ENCODE measurements at regions not wholly inside any gene's neighbourhood (a gene's known extent, or its start where the extent isn't known, plus 50 kb on each side); places are given as distances from the start of the nearest gene placed in this dataset.

DNA sequence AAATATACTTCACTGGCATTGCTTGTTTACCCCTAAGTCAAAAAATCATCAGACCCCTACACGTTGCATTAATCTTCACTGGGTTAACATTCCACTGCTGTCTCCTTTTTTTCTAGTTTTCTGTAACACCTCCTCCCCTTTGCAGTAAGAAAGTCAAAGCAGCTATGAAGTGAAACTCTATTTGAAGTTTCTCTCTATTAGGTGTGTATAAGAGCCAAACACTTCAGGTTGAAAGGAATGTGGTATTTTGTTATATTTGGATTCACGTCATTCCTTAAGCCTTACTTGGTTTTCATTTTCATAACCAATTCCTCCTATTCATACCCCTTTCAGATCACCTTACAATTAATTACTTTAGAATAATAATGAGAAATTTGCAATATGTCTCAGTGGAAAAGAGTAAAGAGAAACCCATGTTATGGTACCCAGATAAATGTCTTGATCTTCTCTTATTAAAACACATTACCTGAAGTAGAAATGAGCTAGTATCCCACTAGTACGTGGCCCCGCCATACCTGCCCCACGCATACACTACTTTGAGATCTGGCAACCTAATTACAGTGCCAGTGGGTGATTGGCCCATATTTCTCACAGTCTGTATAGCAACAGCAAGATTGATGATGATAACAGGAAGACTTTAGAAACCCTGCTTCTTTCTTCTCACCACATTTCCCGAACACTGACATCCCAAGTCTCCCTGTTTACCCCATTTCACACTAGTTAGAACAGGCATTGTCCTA lies 236.4 kb upstream of the RGS6 start:
- DNase-seq, result no peak

GRCh38 chr14:71698027-71698426 lies 234.2 kb upstream of the RGS6 start:
- DNase-seq, result no peak

DNA sequence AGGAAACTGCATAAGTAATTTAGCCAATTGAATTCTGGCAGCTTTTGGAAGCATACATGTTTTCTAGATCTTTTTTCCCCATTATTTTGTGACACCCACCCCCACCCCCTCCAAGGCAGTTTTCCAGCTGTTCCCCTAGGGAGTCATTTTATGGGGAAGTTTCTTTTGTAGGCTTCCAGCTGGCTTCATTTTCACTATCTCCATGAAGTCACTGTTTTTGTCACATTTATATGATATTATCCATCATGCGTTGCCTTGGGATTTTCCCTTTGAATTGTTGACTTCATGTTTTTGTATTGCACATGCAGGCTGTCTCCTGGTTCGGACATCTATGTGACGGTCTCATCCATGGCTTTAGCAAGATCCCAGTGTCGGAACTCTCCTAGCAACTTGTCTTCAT lies 233.6 kb upstream of the RGS6 start:
- no peak for DNase-seq

- no peak for DNase-seq
These were observed 230.2 kb upstream of the RGS6 start for GRCh38 chr14:71701990-71702389.

GRCh38 chr14:71702786-71703185 lies 229.4 kb upstream of the RGS6 start:
- no peak for DNase-seq

GRCh38 chr14:71703477-71703876 lies 228.8 kb upstream of the RGS6 start:
- no peak for DNase-seq

DNA sequence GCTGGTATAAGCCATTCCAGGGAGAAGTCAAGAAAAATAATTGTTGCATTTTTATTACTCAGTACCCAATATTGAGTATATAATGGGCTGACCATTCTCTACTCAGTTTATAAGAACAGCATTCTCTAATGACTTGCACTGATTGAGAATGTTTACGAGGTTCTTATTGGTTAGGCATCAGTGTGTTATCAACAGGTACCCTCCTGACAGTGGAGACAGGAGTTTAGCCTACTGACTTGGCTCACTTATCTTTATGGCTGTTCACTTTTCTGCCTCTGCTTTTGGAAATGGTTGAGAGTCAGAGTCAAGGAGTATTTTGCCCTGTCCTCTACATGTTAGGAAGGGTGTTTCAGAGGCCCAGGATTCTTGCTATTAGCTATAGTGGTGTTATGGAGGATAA lies 228.0 kb upstream of the RGS6 start:
- no peak for DNase-seq

DNA sequence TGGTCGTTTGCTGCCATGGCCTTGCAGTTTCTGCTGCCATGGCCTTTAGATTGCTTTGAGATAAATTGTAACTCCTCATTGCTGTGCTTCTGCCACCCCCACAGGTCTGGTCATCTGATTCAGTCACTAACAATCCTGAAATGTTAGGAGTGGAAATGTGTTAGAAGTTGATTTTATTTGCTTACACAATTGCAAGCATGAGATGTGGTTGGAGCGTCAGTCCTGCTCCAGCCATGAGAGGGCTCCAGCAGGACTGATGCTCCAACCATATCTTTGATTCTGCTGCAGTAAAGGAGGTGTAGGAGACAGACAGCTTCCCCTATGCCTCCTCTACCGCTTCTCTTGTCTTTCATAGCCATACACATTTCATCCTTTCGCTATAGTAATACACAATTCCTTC lies 226.8 kb upstream of the RGS6 start:
- no peak for DNase-seq

GRCh38 chr14:71709076-71709475 lies 223.2 kb upstream of the RGS6 start:
- no peak for DNase-seq

GRCh38 chr14:71709987-71710386 lies 222.2 kb upstream of the RGS6 start:
- no peak for DNase-seq

GRCh38 chr14:71711125-71711524 lies 221.1 kb upstream of the RGS6 start:
- no peak for DNase-seq

DNA sequence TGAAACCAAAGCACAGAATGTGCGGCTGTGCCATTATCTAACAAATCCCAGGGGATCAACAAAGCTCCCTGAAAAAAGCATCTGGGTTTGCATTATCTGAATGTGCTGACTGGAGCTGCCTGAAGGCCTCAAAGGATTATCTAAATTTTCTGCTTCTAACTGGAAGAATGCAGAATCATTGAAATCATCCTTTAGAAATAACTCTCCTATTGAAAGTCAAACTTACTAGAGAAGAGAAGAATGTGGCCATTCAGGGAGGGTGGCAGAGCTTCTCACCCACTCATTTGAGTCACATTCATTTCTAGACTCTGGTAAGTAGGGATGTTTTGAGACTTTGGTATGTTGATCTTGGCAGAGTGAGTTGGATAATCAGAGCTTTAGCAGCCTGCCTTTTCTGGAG lies 220.6 kb upstream of the RGS6 start:
- no peak for DNase-seq

GRCh38 chr14:71712478-71712877 lies 219.8 kb upstream of the RGS6 start:
- DNase-seq, result no peak

- no peak for DNase-seq
These were observed 219.2 kb upstream of the RGS6 start for GRCh38 chr14:71713016-71713415.

DNA sequence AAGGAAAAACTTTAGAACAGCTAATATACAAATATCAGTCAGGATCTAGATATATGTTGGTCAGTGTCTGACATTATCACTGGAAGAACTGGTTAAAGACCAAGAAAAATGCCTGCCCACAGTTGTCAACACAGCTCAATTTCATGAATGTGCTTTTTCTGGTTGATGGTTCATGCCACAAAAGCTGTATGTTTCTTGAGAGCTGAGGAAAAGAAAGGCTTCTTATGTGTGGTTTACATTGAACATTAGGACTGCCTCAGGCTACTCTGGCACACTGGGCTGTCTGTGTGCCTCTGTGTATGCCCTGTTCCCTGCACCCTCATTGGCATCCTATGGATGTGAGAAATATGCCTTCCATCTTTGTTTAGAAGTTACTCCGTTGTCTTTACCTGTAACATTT lies 218.8 kb upstream of the RGS6 start:
- no peak for DNase-seq

DNA sequence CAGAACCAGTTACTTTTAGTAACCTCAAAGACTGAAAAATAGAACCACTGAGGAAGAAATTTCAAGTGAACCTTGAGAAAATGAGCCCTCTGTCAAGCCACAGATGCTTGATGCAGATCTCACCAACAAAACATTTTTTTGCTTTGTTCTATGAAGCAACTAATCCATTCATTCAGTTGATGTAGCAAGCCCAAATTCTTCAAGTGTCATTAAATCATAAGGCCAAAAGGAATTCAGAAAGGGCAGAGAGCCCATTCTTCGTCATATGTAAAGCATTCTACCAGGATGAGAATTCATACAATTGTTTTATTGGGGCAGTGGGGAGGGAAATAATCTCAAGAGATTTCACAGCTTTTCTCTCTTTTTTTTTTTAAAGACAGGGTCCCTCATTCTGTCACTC lies 218.0 kb upstream of the RGS6 start:
- DNase-seq, result no peak

GRCh38 chr14:71716041-71716772 lies 216.0 kb upstream of the RGS6 start:
- no peak for DNase-seq

GRCh38 chr14:71720978-71721624 lies 211.1 kb upstream of the RGS6 start:
- peak; percentile 46 for DNase-seq

- DNase-seq, result peak; percentile 34
These were observed 210.4 kb upstream of the RGS6 start for GRCh38 chr14:71721791-71722190.

DNA sequence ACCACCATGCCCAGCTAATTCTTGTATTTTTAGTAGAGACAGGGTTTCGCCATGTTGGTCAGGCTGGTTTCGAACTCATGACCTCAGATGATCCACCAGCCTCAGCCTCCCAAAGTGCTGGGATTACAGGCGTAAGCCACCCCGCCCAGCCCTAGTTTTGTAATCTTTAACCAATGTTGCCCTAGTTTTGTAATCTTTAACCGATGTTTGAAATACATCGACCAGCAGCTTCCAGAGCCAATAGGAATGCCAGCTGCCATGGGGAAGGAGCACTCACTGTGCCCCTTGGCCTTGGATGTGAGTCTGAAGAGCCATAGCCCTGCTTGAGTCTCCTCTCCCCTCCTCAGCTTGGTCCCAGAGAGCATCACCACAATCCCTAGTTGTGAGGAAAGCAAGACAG lies 209.3 kb upstream of the RGS6 start:
- DNase-seq, result no peak

DNA sequence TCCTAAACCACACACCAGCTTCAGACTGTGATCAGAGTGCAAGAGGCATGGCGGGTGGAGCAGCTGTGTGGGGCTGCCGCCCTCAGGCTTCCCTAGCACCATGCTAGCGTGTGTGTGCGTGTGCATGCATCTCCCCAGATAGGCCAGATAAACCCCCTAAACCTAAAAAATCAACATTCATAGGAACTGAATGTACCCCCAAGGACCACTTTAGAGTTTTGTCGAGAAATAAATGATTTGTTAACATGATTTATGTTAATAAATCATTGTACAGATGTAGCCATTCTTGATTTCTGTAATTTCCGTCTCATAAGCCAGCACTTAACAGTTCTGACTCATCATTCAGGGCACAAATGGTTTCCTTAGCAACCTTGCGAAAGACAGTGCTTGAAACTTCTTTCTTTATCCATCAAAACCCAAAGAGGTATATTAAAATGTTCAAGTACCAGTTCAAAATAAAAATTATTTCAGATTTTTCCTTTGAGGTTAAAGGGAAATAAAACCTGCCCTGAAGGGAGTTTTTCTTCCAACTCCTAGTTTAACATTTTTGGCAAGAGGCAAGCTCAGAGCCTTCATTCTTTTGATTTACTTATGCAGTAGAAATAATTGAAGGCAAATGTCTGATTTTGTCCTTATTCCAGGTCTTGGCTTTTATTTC lies 206.2 kb upstream of the RGS6 start:
- DNase-seq, result peak; percentile 23

DNA sequence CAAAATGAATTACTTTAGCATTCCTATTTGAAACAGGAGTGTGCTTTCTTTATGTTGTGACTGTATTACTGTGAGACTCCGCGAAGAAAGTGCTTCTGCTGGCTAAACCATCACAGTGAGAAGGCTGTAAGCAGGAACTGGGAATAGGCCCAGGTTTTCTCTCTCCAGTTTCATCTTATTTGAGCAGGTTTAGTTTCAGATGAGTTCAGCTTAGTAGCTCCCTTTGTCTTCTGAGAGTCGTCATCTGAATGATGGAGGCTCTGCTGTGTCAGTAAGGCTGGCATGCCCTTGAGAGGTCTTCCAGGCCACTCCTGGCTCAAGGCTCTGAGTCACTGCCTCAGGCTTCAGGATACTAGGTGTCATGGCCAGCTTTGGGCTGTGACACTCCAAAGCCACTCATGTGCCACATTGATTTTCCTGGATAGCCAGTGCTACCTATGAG lies 205.6 kb upstream of the RGS6 start:
- DNase-seq, result peak; percentile 6

DNA sequence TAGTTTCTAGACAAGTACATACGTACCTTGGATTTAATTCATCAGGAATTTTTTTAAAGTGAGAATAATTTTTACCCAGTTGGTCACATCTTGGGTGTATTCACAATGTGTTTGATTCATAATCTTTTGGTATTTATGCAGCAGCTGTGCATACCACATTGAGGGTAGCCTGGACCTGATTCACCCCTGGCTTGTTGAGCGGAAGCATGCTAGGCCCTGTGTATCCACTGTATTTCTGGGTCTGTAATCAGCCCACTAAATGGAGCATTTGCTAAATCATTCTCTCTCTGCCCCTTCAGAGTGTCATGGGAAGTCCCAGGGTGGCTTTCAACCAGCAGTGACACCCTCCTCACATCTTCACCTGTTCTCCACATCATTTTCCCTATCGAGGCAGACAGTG lies 203.8 kb upstream of the RGS6 start:
- peak; percentile 12 for DNase-seq

DNA sequence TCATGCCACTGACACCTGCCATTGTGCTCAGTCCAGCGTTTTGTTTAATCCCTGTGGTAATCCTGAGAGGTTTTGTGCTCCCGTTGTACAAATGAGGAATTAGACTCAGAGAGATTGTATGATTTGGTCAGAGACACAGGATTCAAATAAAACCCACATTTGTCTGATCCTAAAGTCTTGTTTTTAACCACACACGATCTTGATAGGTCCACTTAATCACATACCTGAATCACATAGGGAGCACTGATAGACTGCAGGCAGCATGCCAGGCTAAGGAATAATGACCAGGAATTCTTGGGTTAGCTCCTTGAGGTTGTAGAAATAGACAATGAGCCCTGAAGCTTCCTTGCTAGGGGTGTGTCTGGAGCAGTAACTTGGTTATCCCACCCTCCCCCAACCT lies 202.6 kb upstream of the RGS6 start:
- no peak for DNase-seq
